GM23338 (cell line): ENCODE measurements at regions not wholly inside any gene's neighbourhood (a gene's known extent, or its start where the extent isn't known, plus 50 kb on each side); places are given as distances from the start of the nearest gene placed in this dataset.

ENCODE experiments used
- ATAC-seq: fragments of 200-7000 bp; cut with Tn5 transposase; 3 replicates; pipeline ENCODE4 v1.9.1; 2020
- DNase-seq: peaks from one replicate; pipeline ENCODE4 v3.0.0-alpha.2; 2015; ENCODE audit warnings: low spot score
- H2AFZ ChIP-seq: fragments of 200-600 bp; sonication (generic); 2 replicates; pipeline ENCODE4 v1.8.0; 2016; ENCODE audit warnings: antibody characterized with exemption, mild to moderate bottlenecking, moderate library complexity
- H3F3A ChIP-seq: fragments of 200-600 bp; sonication (generic); replicated peaks from 2 replicates; pipeline ENCODE4 v1.8.0; 2017; ENCODE audit warnings: antibody characterized with exemption, mixed run types, low read depth
- H3K27ac ChIP-seq: fragments of 200-600 bp; sonication (generic); 2 replicates; pipeline ENCODE4 v1.6.1; 2016; ENCODE audit warnings: low read depth
- H3K27me3 ChIP-seq: fragments of 200-600 bp; sonication (generic); 2 replicates; pipeline ENCODE4 v1.8.0; 2016; ENCODE audit warnings: mild to moderate bottlenecking, mixed run types, moderate library complexity; ENCODE audit not compliant: insufficient read depth
- H3K36me3 ChIP-seq: fragments of 200-600 bp; sonication (generic); 2 replicates; pipeline ENCODE4 v1.8.0; 2016; ENCODE audit warnings: mild to moderate bottlenecking; ENCODE audit not compliant: insufficient read depth
- H3K4me1 ChIP-seq: fragments of 200-600 bp; sonication (generic); 2 replicates; pipeline ENCODE4 v1.8.0; 2016; ENCODE audit warnings: mild to moderate bottlenecking, moderate library complexity; ENCODE audit not compliant: insufficient read depth
- H3K4me2 ChIP-seq: fragments of 200-600 bp; sonication (generic); 2 replicates; pipeline ENCODE4 v1.7.1; 2017; ENCODE audit warnings: mixed run types
- H3K4me3 ChIP-seq: fragments of 200-600 bp; sonication (generic); 2 replicates; pipeline ENCODE4 v1.6.1; 2016; ENCODE audit warnings: mixed run types
- H3K79me2 ChIP-seq: fragments of 200-600 bp; sonication (generic); replicated peaks from 2 replicates; pipeline ENCODE4 v1.8.0; 2017; ENCODE audit warnings: mild to moderate bottlenecking; ENCODE audit not compliant: insufficient read depth
- H3K9me2 ChIP-seq: fragments of 200-600 bp; sonication (generic); 2 replicates; pipeline ENCODE4 v1.8.0; 2017; ENCODE audit not compliant: insufficient read depth
- H4K20me1 ChIP-seq: fragments of 200-600 bp; sonication (generic); replicated peaks from 2 replicates; pipeline ENCODE4 v1.8.0; 2017; ENCODE audit warnings: mild to moderate bottlenecking; ENCODE audit not compliant: insufficient read depth
- H3K27ac Mint-ChIP-seq: 2 replicates; pipeline ENCODE4 v1.8.0; 2020; ENCODE audit warnings: inconsistent platforms, mild to moderate bottlenecking, moderate library complexity, mixed read lengths
- H3K27me3 Mint-ChIP-seq: 3 replicates; pipeline ENCODE4 v1.8.0; 2022; ENCODE audit warnings: low read depth, mild to moderate bottlenecking, moderate library complexity, mixed read lengths, inconsistent platforms; ENCODE audit not compliant: insufficient read depth, poor library complexity
- H3K36me3 Mint-ChIP-seq: 3 replicates; pipeline ENCODE4 v1.8.0; 2021; ENCODE audit warnings: low read depth, mild to moderate bottlenecking, inconsistent platforms, moderate library complexity, mixed read lengths
- H3K4me1 Mint-ChIP-seq: 3 replicates; pipeline ENCODE4 v1.8.0; 2020; ENCODE audit warnings: mild to moderate bottlenecking, inconsistent platforms, mixed read lengths
- H3K4me3 Mint-ChIP-seq: 3 replicates; pipeline ENCODE4 v1.8.0; 2021; ENCODE audit warnings: moderate library complexity, mild to moderate bottlenecking, inconsistent platforms, mixed read lengths
- H3K9me3 Mint-ChIP-seq: 3 replicates; pipeline ENCODE4 v1.8.0; 2020; ENCODE audit warnings: moderate library complexity, mild to moderate bottlenecking, inconsistent platforms, mixed read lengths
- CREB1 ChIP-seq: fragments of 250-450 bp; sonication (Bioruptor Pico); IDR thresholded peaks from 2 replicates; pipeline ENCODE4 v1.5.0; 2020; ENCODE audit warnings: low read depth, mild to moderate bottlenecking, moderate library complexity
- CTCF ChIP-seq, 2 experiments: fragments of 200-600 bp in 1 of 2; sonication (generic) in 1 of 2; conservative IDR thresholded peaks; 2 replicates each; pipeline versions ENCODE4 v1.5.1 to v1.6.1; 2016 to 2017; ENCODE audit warnings: antibody characterized with exemption in 2 of 2, low read depth in 2 of 2, mild to moderate bottlenecking in 2 of 2, moderate library complexity in 1 of 2
- ETS1 ChIP-seq: IDR thresholded peaks from 2 replicates; pipeline ENCODE4 v1.6.1; 2016; ENCODE audit warnings: antibody characterized with exemption
- EZH2 ChIP-seq: fragments of 200-600 bp; sonication (generic); IDR thresholded peaks from one replicate; pipeline ENCODE4 v1.8.0; 2017; ENCODE audit warnings: antibody characterized with exemption, mild to moderate bottlenecking, low read depth; ENCODE audit not compliant: unreplicated experiment
- EZH2phosphoT487 ChIP-seq: fragments of 200-600 bp; sonication (generic); IDR thresholded peaks from one replicate; pipeline ENCODE4 v1.8.1; 2018; ENCODE audit warnings: antibody characterized with exemption; ENCODE audit not compliant: unreplicated experiment
- JUNB ChIP-seq: IDR thresholded peaks from one replicate; pipeline ENCODE4 v1.6.1; 2016; ENCODE audit warnings: antibody characterized with exemption; ENCODE audit not compliant: unreplicated experiment
- NANOG ChIP-seq: IDR thresholded peaks from 2 replicates; pipeline ENCODE4 v1.6.1; 2016; ENCODE audit warnings: antibody characterized with exemption, borderline replicate concordance
- POLR2AphosphoS5 ChIP-seq: IDR thresholded peaks from 2 replicates; pipeline ENCODE4 v1.6.1; 2016; ENCODE audit warnings: antibody characterized with exemption, low read depth
- REST ChIP-seq: IDR thresholded peaks from one replicate; pipeline ENCODE4 v1.6.1; 2018; ENCODE audit warnings: antibody characterized with exemption; ENCODE audit not compliant: unreplicated experiment
- STAT1 ChIP-seq: IDR thresholded peaks from one replicate; pipeline ENCODE4 v1.6.1; 2016; ENCODE audit warnings: antibody characterized with exemption; ENCODE audit not compliant: unreplicated experiment
- ZNF114 ChIP-seq: fragments of 250-450 bp; sonication (Bioruptor Pico); IDR thresholded peaks from 2 replicates; pipeline ENCODE4 v1.5.0; 2020; ENCODE audit warnings: mild to moderate bottlenecking, moderate library complexity
- ZNF331 ChIP-seq: fragments of 250-450 bp; sonication (Bioruptor Pico); IDR thresholded peaks from 2 replicates; pipeline ENCODE4 v1.5.0; 2020; ENCODE audit warnings: low read depth, mild to moderate bottlenecking, moderate library complexity
- ZNF462 ChIP-seq: fragments of 250-450 bp; sonication (Bioruptor Pico); IDR thresholded peaks from 2 replicates; pipeline ENCODE4 v1.5.0; 2020; ENCODE audit warnings: mild to moderate bottlenecking, moderate library complexity

- H3K4me3 ChIP-seq: no peak overlapping the region
- DNase-seq (no peak), ATAC-seq (no peak)
- TF ChIP-seq ETS1 (no peak), EZH2phosphoT487 (no peak), REST (no peak), JUNB (no peak), POLR2AphosphoS5 (no peak), EZH2 (no peak), ZNF462 (CRISPR knock-in tag) (no peak), STAT1 (no peak), CTCF (conservative IDR thresholded peaks at IDR 0.05; ENCODE audit: low read depth in 2 of 2) (no peak), ZNF114 (CRISPR knock-in tag) (no peak), CREB1 (no peak), NANOG (no peak), ZNF331 (no peak)
- peaks cover 9% of the 10 kb centered on the region for H3K4me1 Mint-ChIP-seq
- H3K9me2 ChIP-seq: no peaks in the 10 kb centered on the region
- H3K4me1 ChIP-seq: peaks cover 4% of the 10 kb centered on the region; the same call in 1 of the 2 replicates
- H3K27ac ChIP-seq: no peak overlapping the region
- no peaks in the 10 kb centered on the region for H3K9me3 Mint-ChIP-seq
- no peak overlapping the region for H3K4me3 Mint-ChIP-seq
- H4K20me1 ChIP-seq: no peaks in the 10 kb centered on the region
- H3K36me3 Mint-ChIP-seq: no peaks in the 10 kb centered on the region
- H3K27me3 Mint-ChIP-seq: peaks cover 2% of the 10 kb centered on the region
- no peak overlapping the region for H3K4me2 ChIP-seq
- H3K27me3 ChIP-seq: no peaks in the 10 kb centered on the region
- H2AFZ ChIP-seq: no peak overlapping the region
- no peaks in the 10 kb centered on the region for H3F3A ChIP-seq
- H3K27ac Mint-ChIP-seq: no peak overlapping the region
- H3K79me2 ChIP-seq: no peaks in the 10 kb centered on the region
- no peaks in the 10 kb centered on the region for H3K36me3 ChIP-seq
Observed at GRCh38 chrX:45719751-45720501, 519.2 kb upstream of the DIPK2B start.
